H1 (cell line): ENCODE measurements at regions not wholly inside any gene's neighbourhood (a gene's known extent, or its start where the extent isn't known, plus 50 kb on each side); places are given as distances from the start of the nearest gene placed in this dataset.

ENCODE experiments used
- CTCF ChIA-PET: fragments of 300-600 bp; sonication (Branson Sonifier 250); formaldehyde crosslinking; loops from one replicate; lab custom pipeline; 2021; ENCODE audit not compliant: partially characterized antibody; lab: Charles Lee
- POLR2A ChIA-PET: fragments of 300-600 bp; sonication (Branson Sonifier 250); formaldehyde crosslinking; loops from one replicate; lab custom pipeline; 2021; ENCODE audit warnings: inconsistent platforms; ENCODE audit not compliant: partially characterized antibody; lab: Charles Lee
- DNase-seq, 2 experiments: peaks; one replicate each; pipeline versions ENCODE4 v3.0.0 to v3.0.0-alpha.2; 2010 to 2022; ENCODE audit warnings: low spot score in 2 of 2, low read depth in 1 of 2, mixed read lengths in 1 of 2
- FAIRE-seq: peaks from 2 replicates; lab custom pipeline; 2011; peaks lifted over from hg19 to GRCh38; lab: Jason Lieb, UNC
- H2AFZ ChIP-seq: 2 replicates; pipeline ENCODE4 v1.8.1; 2012; ENCODE audit warnings: low read length, inconsistent platforms
- H2AK5ac ChIP-seq: 2 replicates; pipeline ENCODE4 v1.6.1; 2013; ENCODE audit warnings: low read depth, low read length
- H2BK120ac ChIP-seq: replicated peaks from 2 replicates; pipeline ENCODE3; 2013; ENCODE audit warnings: low read depth, low read length, inconsistent platforms
- H2BK12ac ChIP-seq: 2 replicates; pipeline ENCODE4 v1.6.1; 2013; ENCODE audit warnings: low read depth, low read length
- H2BK15ac ChIP-seq: 2 replicates; pipeline ENCODE4 v1.6.1; 2013; ENCODE audit warnings: low read length
- H2BK20ac ChIP-seq: 2 replicates; pipeline ENCODE4 v1.6.1; 2013; ENCODE audit warnings: low read length
- H2BK5ac ChIP-seq: 2 replicates; pipeline ENCODE4 v1.6.1; 2013; ENCODE audit warnings: low read depth, low read length
- H3K14ac ChIP-seq: 2 replicates; pipeline ENCODE4 v1.6.1; 2013; ENCODE audit warnings: inconsistent platforms; ENCODE audit not compliant: insufficient read length
- H3K18ac ChIP-seq: 2 replicates; pipeline ENCODE4 v1.6.1; 2013; ENCODE audit warnings: low read length; ENCODE audit errors: extremely low read depth
- H3K23ac ChIP-seq: 2 replicates; pipeline ENCODE4 v1.6.1; 2013; ENCODE audit warnings: inconsistent platforms; ENCODE audit not compliant: insufficient read length
- H3K23me2 ChIP-seq: 2 replicates; pipeline ENCODE4 v1.6.1; 2013; ENCODE audit warnings: low read depth, low read length
- H3K27ac ChIP-seq: 2 replicates; pipeline ENCODE4 v1.6.1; 2011; ENCODE audit warnings: low read depth, low read length, inconsistent platforms
- H3K27me3 ChIP-seq, 4 experiments: replicated peaks in 1 of 4; 1 replicate in 1 of 4; 2 replicates in 3 of 4; pipeline versions ENCODE4 v1.6.1 to v1.8.1; 2011 to 2013; ENCODE audit warnings: low read length in 3 of 4, mild to moderate bottlenecking in 3 of 4, inconsistent platforms in 2 of 4, mixed read lengths in 2 of 4, moderate library complexity in 1 of 4; ENCODE audit not compliant: control insufficient read depth in 3 of 4, insufficient read depth in 3 of 4; ENCODE audit errors: extremely low read depth in 1 of 4
- H3K36me3 ChIP-seq, 4 experiments: 2 replicates each; pipeline versions ENCODE4 v1.6.1 to v1.8.1; 2011 to 2013; ENCODE audit warnings: mild to moderate bottlenecking in 4 of 4, low read length in 3 of 4, moderate library complexity in 2 of 4, control low read depth in 1 of 4, inconsistent platforms in 1 of 4; ENCODE audit not compliant: insufficient read depth in 4 of 4, control insufficient read depth in 2 of 4
- H3K4ac ChIP-seq: replicated peaks from 2 replicates; pipeline ENCODE3; 2013; ENCODE audit warnings: low read length, low read depth, mixed read lengths, inconsistent platforms; ENCODE audit not compliant: insufficient read length
- H3K4me1 ChIP-seq, 4 experiments: replicated peaks in 1 of 4; 1 replicate in 1 of 4; 2 replicates in 3 of 4; pipeline versions ENCODE4 v1.6.1 to v1.8.1; 2011 to 2013; ENCODE audit warnings: low read length in 3 of 4, inconsistent platforms in 2 of 4, mixed read lengths in 1 of 4; ENCODE audit not compliant: insufficient read depth in 4 of 4, control insufficient read depth in 3 of 4
- H3K4me2 ChIP-seq, 2 experiments: 2 replicates each; pipeline versions ENCODE4 v1.6.1 to v1.8.1; 2011 to 2013; ENCODE audit warnings: low read depth in 2 of 2, low read length in 2 of 2, control low read depth in 1 of 2, inconsistent platforms in 1 of 2, mild to moderate bottlenecking in 1 of 2; ENCODE audit not compliant: insufficient read depth in 1 of 2
- H3K4me3 ChIP-seq, 4 experiments: fragments of 200-600, 300-600 bp in 1 of 4; sonication (generic), shearing (Covaris generic), sonication (Bioruptor Twin) in 1 of 4; 2 replicates each; pipeline versions ENCODE4 v1.5.1 to v1.8.1; 2011 to 2016; ENCODE audit warnings: low read length in 4 of 4, low read depth in 3 of 4, control low read depth in 2 of 4, inconsistent platforms in 2 of 4, mild to moderate bottlenecking in 2 of 4, mixed read lengths in 1 of 4, moderate library complexity in 1 of 4; ENCODE audit not compliant: insufficient read depth in 2 of 4; ENCODE audit errors: extremely low read depth in 1 of 4
- H3K56ac ChIP-seq: replicated peaks from 2 replicates; pipeline ENCODE3; 2013; ENCODE audit warnings: low read depth, mild to moderate bottlenecking, mixed read lengths, low read length, inconsistent platforms; ENCODE audit not compliant: insufficient read length
- H3K79me1 ChIP-seq: 2 replicates; pipeline ENCODE4 v1.6.1; 2013; ENCODE audit warnings: low read depth, low read length, control low read depth
- H3K79me2 ChIP-seq, 2 experiments: 2 replicates each; pipeline versions ENCODE4 v1.6.1 to v1.8.1; 2012 to 2013; ENCODE audit warnings: low read length in 2 of 2, mild to moderate bottlenecking in 2 of 2, inconsistent platforms in 1 of 2; ENCODE audit not compliant: insufficient read depth in 2 of 2, control insufficient read depth in 1 of 2
- H3K9ac ChIP-seq, 4 experiments: replicated peaks in 1 of 4; 1 replicate in 1 of 4; 2 replicates in 3 of 4; pipeline versions ENCODE4 v1.6.1 to v1.8.1; 2011 to 2013; ENCODE audit warnings: low read depth in 3 of 4, low read length in 3 of 4, control low read depth in 2 of 4, mild to moderate bottlenecking in 2 of 4, moderate library complexity in 2 of 4, inconsistent platforms in 1 of 4; ENCODE audit errors: extremely low read depth in 1 of 4
- H3K9me3 ChIP-seq, 2 experiments: 2 replicates each; pipeline versions ENCODE4 v1.6.1 to v1.8.1; 2012 to 2013; ENCODE audit warnings: mild to moderate bottlenecking in 2 of 2, moderate library complexity in 2 of 2, control low read depth in 1 of 2, inconsistent platforms in 1 of 2, low read depth in 1 of 2, low read length in 1 of 2, mixed read lengths in 1 of 2; ENCODE audit not compliant: insufficient read depth in 2 of 2
- H4K20me1 ChIP-seq, 2 experiments: replicated peaks in 1 of 2; 2 replicates each; pipeline versions ENCODE3 to v1.8.1; 2011 to 2013; ENCODE audit warnings: inconsistent platforms in 2 of 2, low read length in 2 of 2, mild to moderate bottlenecking in 1 of 2; ENCODE audit not compliant: insufficient read depth in 2 of 2, control insufficient read depth in 1 of 2
- H4K5ac ChIP-seq: 2 replicates; pipeline ENCODE4 v1.6.1; 2013; ENCODE audit warnings: low read length, low read depth, mixed read lengths, inconsistent platforms; ENCODE audit not compliant: insufficient read length
- H4K8ac ChIP-seq: 2 replicates; pipeline ENCODE4 v1.8.0; 2013; ENCODE audit warnings: mild to moderate bottlenecking, moderate library complexity, low read length, inconsistent platforms; ENCODE audit not compliant: insufficient read depth; ENCODE audit errors: extremely low read depth
- H4K91ac ChIP-seq: replicated peaks from 2 replicates; pipeline ENCODE3; 2013; ENCODE audit warnings: low read length, mixed read lengths, inconsistent platforms; ENCODE audit not compliant: insufficient read length
- ATF2 ChIP-seq: IDR thresholded peaks from 2 replicates; pipeline ENCODE4 v1.6.1; 2012; ENCODE audit warnings: low read length, inconsistent platforms
- CTCF ChIP-seq, 3 experiments: IDR thresholded peaks; 1 replicate in 2 of 3; 2 replicates in 1 of 3; pipeline versions ENCODE4 v1.5.1 to v1.6.1; 2011; ENCODE audit warnings: low read length in 3 of 3, mild to moderate bottlenecking in 3 of 3, inconsistent platforms in 2 of 3, low read depth in 1 of 3, moderate library complexity in 1 of 3; ENCODE audit not compliant: insufficient read depth in 1 of 3; ENCODE audit errors: control extremely low read depth in 1 of 3
- EZH2 ChIP-seq: fragments of 200-600 bp; sonication (generic); IDR thresholded peaks from 2 replicates; pipeline ENCODE4 v1.7.1; 2012; ENCODE audit warnings: low read depth, mild to moderate bottlenecking, moderate library complexity, low read length, inconsistent platforms; ENCODE audit not compliant: severe bottlenecking
- KDM5A ChIP-seq: fragments of 200-600 bp; IDR thresholded peaks from 2 replicates; pipeline ENCODE4 v1.7.1; 2012; ENCODE audit warnings: mild to moderate bottlenecking, low read length, inconsistent platforms, mixed read lengths
- POU5F1 ChIP-seq: IDR thresholded peaks from 2 replicates; pipeline ENCODE4 v1.6.1; 2011; ENCODE audit warnings: low read depth, mild to moderate bottlenecking, low read length, moderate library complexity
- RXRA ChIP-seq: IDR thresholded peaks from 2 replicates; pipeline ENCODE4 v1.6.1; 2011; ENCODE audit warnings: low read depth, mild to moderate bottlenecking, low read length, moderate library complexity; ENCODE audit not compliant: insufficient read depth
- TEAD4 ChIP-seq: IDR thresholded peaks from 2 replicates; pipeline ENCODE4 v1.6.1; 2012; ENCODE audit warnings: low read depth, low read length, inconsistent platforms, mixed read lengths
- WGBS, 2 experiments: shearing (Covaris generic) in 1 of 2; methylation state at CpG; one replicate each; pipeline versions ENCODE4 v1.1.6 to v1.1.7; 2013 to 2015; ENCODE audit warnings: low lambda C conversion rate in 2 of 2, mixed read lengths in 2 of 2, inconsistent platforms in 1 of 2, low coverage in 1 of 2, missing lambda C conversion rate in 1 of 2; ENCODE audit not compliant: insufficient replicate concordance in 2 of 2, insufficient coverage in 1 of 2, insufficient read length in 1 of 2; ENCODE audit errors: extremely low coverage in 1 of 2, missing lambda C conversion rate in 1 of 2; 5-methylcytosine and 5-hydroxymethylcytosine counted together

GRCh38 chr3:115281697-115282675 lies 134.9 kb upstream of the ZBTB20 start:
- no peak overlapping the region for H3K23ac ChIP-seq
- H3K4ac ChIP-seq, result no peak overlapping the region
- FAIRE-seq, result no peak
- TF ChIP-seq RXRA (no peak), POU5F1 (no peak), ATF2 (no peak), CTCF (IDR thresholded peaks at IDR 0.05; ENCODE audit: control extremely low read depth in 1 of 3, insufficient read depth in 1 of 3, low read depth in 1 of 3, low read length in 3 of 3) (no peak), TEAD4 (no peak), KDM5A (no peak), EZH2 (no peak)

More at GRCh38 chr3:115281697-115282675, 134.9 kb upstream of the ZBTB20 start:
- no peak overlapping the region for H3K56ac ChIP-seq
- H3K27ac ChIP-seq, result no peak overlapping the region
- no peak overlapping the region for H2AK5ac ChIP-seq
- H3K9ac ChIP-seq, result no peak overlapping the region
- no peaks in the 10 kb centered on the region for H3K4me1 ChIP-seq
- no peaks in the 10 kb centered on the region for H3K9me3 ChIP-seq
- H2AFZ ChIP-seq, result no peak overlapping the region
- no peaks in the 10 kb centered on the region for H3K23me2 ChIP-seq
- H3K4me3 ChIP-seq, result no peak overlapping the region
- H3K27me3 ChIP-seq, result no peaks in the 10 kb centered on the region
- H3K4me2 ChIP-seq, result no peak overlapping the region
- no peaks in the 10 kb centered on the region for H3K36me3 ChIP-seq
- no peak overlapping the region for H4K91ac ChIP-seq
- no peak overlapping the region for H4K5ac ChIP-seq
- no peak overlapping the region for H2BK5ac ChIP-seq
- ChIA-PET CTCF (interaction anchor here (0.6 kb wide), 1 partner anchor 15 kb away, joined by 3 read pairs; no protein-coding TSS in a partner anchor), POLR2A (no interaction called here)
- H3K14ac ChIP-seq, result no peak overlapping the region
- H4K20me1 ChIP-seq, result no peaks in the 10 kb centered on the region
- no peak for DNase-seq
- H3K79me1 ChIP-seq, result no peaks in the 10 kb centered on the region
- no peak overlapping the region for H3K18ac ChIP-seq
- no peak overlapping the region for H2BK120ac ChIP-seq
- H2BK12ac ChIP-seq, result no peak overlapping the region
- no peak overlapping the region for H4K8ac ChIP-seq
- H2BK20ac ChIP-seq, result no peak overlapping the region
- 88% methylated on average over 4 of the region's 4 CpGs; no CpG with 5 or more reads in 1 of the 2 experiments for WGBS, 2 experiments
- H2BK15ac ChIP-seq, result no peak overlapping the region; the same call in 1 of the 2 replicates
- H3K79me2 ChIP-seq, result no peaks in the 10 kb centered on the region
